GM21381 (cell line): ENCODE measurements at regions not wholly inside any gene's neighbourhood (a gene's known extent, or its start where the extent isn't known, plus 50 kb on each side); places are given as distances from the start of the nearest gene placed in this dataset.

ENCODE experiments used
- ATAC-seq: cut with Tn5 transposase; IDR thresholded peaks from one replicate; pipeline ENCODE4 v1.9.1; 2021; ENCODE audit warnings: mild to moderate bottlenecking, moderate library complexity; ENCODE audit not compliant: unreplicated experiment

GRCh38 chr7:17638727-17639126 is 301.6 kb downstream of the SNX13 start:
- no peak for ATAC-seq

DNA sequence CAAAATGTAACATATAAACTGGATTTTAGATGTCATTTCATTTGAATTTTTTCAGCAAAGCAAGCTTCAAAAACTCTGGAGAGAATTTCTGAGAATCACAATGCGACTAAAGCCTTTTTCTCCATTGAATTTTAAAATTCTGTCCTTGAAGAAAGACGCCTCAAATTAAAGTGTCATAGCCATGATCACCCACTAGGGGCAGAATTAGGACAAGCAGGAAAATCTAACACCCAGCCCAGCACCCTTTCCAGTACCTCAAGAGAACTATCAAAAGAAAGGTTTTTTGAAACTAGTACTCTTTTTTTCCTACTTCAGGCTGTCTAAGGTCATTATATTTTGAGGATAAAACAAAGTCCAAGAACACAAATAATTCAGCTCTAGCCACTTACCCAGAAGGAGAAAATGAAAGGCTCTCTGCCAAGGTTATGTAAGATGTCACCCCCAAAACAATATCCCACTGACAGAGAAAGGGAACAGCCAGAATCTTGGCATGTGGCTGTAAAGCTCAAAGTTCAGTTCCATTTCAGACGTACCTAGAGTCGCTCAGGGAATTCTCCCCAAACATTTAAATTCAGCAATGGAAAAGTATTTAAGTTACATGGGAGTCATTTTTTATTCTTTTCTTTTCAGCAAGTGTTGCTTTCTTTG is 299.4 kb downstream of the SNX13 start:
- no peak for ATAC-seq

- ATAC-seq: no peak
These were observed 294.8 kb downstream of the SNX13 start for GRCh38 chr7:17645500-17645899.

GRCh38 chr7:17646253-17646956 is 293.9 kb downstream of the SNX13 start:
- no peak for ATAC-seq

DNA sequence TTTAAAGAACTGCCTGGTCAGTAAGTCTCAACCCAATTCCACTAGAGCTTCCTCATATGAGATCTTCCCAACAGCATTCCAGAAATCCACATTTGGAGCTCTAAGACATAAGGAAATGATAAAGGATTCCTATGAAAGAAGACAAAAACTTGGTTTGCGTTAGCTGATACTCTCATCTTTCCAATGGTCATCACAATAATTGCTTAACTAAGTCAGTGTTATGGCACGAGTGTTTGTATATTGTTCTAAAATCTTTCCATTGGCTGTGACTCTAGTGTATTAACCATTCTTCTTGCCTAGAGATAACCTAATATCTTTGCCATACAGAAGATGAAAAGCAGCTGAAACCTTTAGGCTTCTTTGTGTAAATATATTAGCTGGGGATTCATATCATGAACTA is 289.0 kb downstream of the SNX13 start:
- no peak for ATAC-seq

DNA sequence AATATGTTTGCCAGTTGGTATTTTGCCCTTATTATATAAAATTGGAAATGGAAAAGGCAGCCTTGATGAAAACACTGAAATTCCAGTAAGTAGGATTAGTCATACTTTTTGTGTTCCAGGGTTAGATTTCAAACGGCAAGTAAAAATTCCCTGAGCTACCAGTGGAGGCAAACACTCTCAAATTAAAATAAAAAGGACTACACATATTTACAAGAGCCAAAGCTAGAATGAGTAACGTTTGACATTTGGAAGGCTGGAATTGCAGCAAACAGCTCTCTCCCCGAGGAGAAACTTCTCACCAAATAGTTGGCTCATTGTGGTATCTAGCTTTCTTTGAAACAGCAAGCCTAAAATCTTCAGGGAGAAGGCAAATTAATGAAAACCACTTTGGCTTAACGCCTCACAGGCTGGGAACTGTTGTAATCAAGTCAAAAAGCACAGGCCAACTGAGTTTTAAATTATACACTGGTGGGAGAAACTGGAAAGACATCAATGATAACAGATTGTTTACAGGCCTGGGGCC is 288.4 kb downstream of the SNX13 start:
- no peak for ATAC-seq

DNA sequence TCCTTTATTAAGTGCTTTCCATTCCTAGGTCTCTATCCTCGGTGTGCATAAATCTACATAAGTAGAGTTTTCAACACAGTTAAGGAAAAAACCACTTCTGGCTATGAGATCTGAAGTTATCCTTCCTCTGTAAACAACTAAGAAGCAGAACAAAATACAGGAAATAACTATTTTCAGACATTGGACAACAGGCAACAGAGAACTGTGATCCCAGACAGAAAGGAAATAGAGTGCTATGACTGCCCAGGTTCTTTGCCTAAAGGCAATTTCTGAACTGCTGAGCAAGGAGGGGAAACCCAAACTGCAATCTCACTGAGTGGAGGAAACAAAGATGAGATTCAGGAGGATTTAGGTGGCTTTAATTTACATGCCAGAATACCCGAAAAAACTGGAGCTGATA is 285.4 kb downstream of the SNX13 start:
- no peak for ATAC-seq

DNA sequence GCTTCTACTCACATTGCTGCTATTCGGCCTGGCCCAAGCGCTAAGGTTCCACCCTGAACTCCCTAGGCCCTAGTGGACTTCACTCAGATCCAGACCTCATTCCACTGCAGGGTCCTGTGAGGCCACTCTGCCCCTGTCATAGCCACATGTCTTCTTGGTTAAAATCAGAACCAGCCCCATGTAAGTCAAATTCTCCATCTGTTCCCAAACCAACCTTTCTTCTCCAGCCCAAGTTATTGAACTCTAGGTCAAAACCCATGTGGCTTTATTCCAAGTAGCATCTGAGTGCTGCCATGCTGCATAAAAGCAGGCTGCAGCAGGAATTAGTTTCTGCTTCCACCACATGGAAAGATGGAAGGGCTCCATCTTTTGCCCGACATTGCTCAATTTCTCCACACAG is 281.2 kb downstream of the SNX13 start:
- ATAC-seq: no peak

GRCh38 chr7:17660116-17660515 is 280.2 kb downstream of the SNX13 start:
- no peak for ATAC-seq

DNA sequence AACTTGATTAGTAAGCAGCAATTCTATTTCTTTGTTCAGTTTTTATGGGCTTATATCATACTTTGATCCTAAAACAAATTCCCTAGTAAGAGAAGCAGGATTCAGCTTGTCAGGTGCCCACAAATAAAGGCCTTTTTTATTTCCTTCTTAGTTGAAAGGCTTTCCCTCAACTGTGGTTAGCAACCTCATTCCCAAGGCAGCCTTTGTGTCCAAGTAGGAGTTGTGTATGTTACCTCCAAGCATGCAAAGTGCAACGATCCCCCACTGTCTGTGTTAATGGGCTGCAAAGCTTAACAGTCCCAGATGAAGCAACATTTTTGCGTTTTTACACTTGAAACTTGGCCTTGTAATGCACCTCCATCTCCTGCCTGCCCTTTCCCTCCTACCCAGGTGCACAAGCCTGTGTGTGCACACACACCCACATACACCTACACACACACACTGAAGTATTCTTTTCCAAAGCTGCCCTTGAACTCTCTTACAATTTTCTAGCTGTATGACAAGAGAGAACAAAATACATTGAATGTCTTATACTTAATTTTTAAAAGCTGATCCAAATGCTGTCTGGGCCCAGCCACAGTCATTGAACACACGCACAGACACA is 278.2 kb downstream of the SNX13 start:
- ATAC-seq: no peak

GRCh38 chr7:17663061-17663675 is 277.1 kb downstream of the SNX13 start:
- no peak for ATAC-seq

- ATAC-seq: no peak
These were observed 275.3 kb downstream of the SNX13 start for GRCh38 chr7:17665029-17665428.

DNA sequence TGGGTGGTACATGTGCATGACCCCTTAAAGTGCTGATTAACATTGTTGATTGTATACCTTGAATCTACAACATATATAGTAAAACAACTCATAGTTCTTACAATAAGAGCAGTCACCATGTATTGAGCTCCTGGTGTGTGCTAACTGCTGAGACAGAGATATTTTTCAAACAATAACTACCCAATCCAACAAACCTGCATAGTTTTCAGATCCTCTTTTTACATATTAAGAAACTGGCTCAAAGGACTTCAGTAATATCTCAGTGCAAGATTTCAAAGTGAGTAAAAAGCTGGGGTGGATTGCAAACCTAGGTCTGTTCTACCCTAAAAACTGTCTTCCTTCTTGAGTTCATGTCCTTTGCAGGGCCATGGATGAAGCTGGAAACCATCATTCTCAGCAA is 272.2 kb downstream of the SNX13 start:
- ATAC-seq: no peak

DNA sequence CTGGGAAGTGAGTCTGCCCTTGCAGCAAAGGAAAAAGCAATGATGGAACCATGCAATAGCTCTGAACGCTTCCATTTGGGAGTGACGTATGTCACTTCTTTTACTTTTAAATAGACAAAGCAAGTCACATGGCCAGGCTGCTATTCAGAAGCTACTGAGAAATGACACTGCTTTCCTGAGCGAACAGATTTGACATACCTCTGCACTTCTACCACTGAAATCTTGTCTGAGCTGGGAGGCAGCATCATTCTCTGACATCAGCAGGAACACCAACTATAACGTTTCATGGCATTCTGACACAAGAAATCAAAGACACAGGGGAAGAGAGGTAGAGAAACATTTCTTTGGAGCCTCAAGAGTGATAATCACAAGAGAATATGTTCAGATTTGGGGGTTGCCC is 271.1 kb downstream of the SNX13 start:
- no peak for ATAC-seq

DNA sequence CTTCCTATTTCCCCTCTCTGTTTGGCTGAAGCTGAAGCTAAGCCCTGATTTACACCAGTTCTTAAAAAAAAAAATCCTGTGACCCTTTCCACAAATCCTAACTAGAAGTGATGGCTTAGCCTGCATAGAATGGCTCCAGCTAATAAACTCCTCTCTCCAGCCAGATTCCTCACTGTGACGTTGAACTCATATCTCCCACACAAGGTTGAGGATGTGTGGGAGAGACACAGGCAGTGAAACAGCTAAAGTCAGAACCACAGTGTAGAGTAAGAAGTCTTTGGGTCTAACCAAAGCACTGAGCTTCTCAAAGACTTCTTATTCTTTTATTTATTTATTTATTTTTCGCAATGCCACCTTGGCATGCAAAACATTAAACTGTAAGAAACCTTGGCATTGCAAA is 268.3 kb downstream of the SNX13 start:
- no peak for ATAC-seq

- no peak for ATAC-seq
These were observed 267.5 kb downstream of the SNX13 start for GRCh38 chr7:17672783-17673182.

DNA sequence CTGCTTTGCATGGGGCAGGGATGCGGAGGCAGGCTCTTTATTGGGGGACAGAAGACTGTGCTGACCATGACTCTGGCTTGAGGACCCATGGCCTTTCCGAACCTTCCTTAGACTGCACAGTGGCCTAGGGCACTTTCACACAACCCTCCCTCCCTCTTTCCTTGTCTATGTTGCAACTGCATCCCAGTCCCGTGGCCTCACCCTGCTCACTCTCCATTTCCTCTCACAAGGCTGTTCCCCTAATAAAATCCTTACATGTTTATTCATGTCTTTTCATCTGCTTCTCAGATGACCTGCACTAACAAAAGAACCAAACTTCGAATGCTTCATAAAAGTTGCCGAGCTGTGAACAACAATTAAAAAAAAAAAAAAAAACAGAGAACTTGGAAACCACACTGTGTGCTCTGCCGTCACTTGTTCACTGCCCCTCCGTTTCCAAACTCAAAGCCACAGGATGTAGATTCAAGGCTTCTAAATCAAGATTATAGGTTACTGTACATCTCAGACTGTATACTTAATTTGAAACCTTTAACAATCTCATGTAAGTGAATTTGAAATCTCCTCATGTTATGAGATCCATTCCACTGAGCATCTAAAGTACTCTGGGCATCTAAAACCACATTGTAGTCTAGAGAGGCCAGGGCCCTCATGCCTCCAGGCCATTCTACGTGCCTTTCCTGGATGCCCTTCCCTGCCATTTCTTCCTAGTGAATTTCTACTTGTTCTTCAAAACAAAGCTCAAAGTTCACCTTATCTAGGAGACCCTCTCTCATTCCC is 265.9 kb downstream of the SNX13 start:
- ATAC-seq: no peak

- ATAC-seq: no peak
These were observed 265.2 kb downstream of the SNX13 start for GRCh38 chr7:17674943-17675608.

DNA sequence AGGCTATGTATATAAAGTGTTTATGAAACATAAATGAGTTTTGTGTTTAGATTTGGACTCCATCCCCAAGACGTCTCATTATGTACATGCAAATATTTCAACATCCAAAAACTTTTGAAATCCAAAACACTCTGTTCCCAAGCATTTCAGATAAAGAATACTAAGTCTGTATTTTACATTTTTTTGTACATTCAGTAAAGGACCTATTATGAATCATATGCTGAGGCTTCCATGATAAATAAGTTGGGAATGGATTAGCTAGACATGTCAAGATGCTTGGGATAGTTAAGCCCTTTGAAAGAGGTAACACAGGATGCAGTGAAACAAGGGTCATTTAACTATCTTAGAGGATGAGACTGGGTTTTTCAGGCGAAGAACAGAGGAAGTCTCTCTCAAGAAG is 262.9 kb downstream of the SNX13 start:
- ATAC-seq: no peak

GRCh38 chr7:17678896-17679295 is 261.4 kb downstream of the SNX13 start:
- ATAC-seq: no peak
